ENCODE measurements at regions not wholly inside any gene's neighbourhood (a gene's known extent, or its start where the extent isn't known, plus 50 kb on each side); places are given as distances from the start of the nearest gene placed in this dataset.
"Not testable (repeated sequence)": the region's sequence is repeated elsewhere in the genome, so short reads cannot be mapped to it uniquely, and the experiment has no call there.

GRCh38 chr6:137283080-137283479, 63.9 kb upstream of the IFNGR1 start:
- WGBS, 3 donors: 44 to 66% (median 46%) methylated on average over 2 of the region's 2 CpGs
- no peaks in the 10 kb centered on the region for H3K9me3 ChIP-seq
- DNase-seq: no peak
- TF ChIP-seq CTCF (IDR thresholded peaks at IDR 0.05) (no peak), POLR2A (IDR thresholded peaks at IDR 0.05) (no peak), EP300 (IDR thresholded peaks at IDR 0.05) (no peak)
- H3K4me1 ChIP-seq (ENCODE audit: insufficient read depth): no peaks in the 10 kb centered on the region
- intact Hi-C loops (cut with DNase I): no loop called here
- no peak overlapping the region for H3K4me3 ChIP-seq
- no peaks in the 10 kb centered on the region for H3K36me3 ChIP-seq
- no peak overlapping the region for H3K27ac ChIP-seq
- no peaks in the 10 kb centered on the region for H3K27me3 ChIP-seq

- 84 to 88% (median 85%) methylated on average over 8 of the region's 8 CpGs for WGBS, 3 donors
- no peaks in the 10 kb centered on the region for H3K9me3 ChIP-seq
- TF ChIP-seq POLR2A (IDR thresholded peaks at IDR 0.05) (no peak), EP300 (IDR thresholded peaks at IDR 0.05) (no peak), CTCF (IDR thresholded peaks at IDR 0.05) (no peak)
- H3K27me3 ChIP-seq: no peaks in the 10 kb centered on the region
- H3K36me3 ChIP-seq: no peaks in the 10 kb centered on the region
- intact Hi-C loops (cut with DNase I): no loop called here
- H3K4me1 ChIP-seq (ENCODE audit: insufficient read depth): no peaks in the 10 kb centered on the region
- DNase-seq: no peak
- no peak overlapping the region for H3K4me3 ChIP-seq
- no peak overlapping the region for H3K27ac ChIP-seq
These were observed 63.1 kb upstream of the IFNGR1 start for GRCh38 chr6:137282254-137282653.

GRCh38 chr6:137279279-137279678, 60.1 kb upstream of the IFNGR1 start:
- H3K4me3 ChIP-seq; H3K9me3 ChIP-seq; H3K27ac ChIP-seq; DNase-seq; H3K36me3 ChIP-seq; H3K4me1 ChIP-seq (ENCODE audit: insufficient read depth); H3K27me3 ChIP-seq; intact Hi-C loops (cut with DNase I): not testable (repeated sequence)
- 79 to 86% (median 84%) methylated on average over 4 of the region's 4 CpGs for WGBS, 3 donors

- H3K36me3 ChIP-seq: no peaks in the 10 kb centered on the region
- 47 to 54% (median 47%) methylated on average over 14 of the region's 14 CpGs for WGBS, 3 donors
- intact Hi-C loops (cut with DNase I): no loop called here
- no peak for DNase-seq
- H3K9me3 ChIP-seq: no peaks in the 10 kb centered on the region
- H3K27ac ChIP-seq: no peak overlapping the region
- H3K27me3 ChIP-seq: no peaks in the 10 kb centered on the region
- no peak overlapping the region for H3K4me3 ChIP-seq
- H3K4me1 ChIP-seq (ENCODE audit: insufficient read depth): no peaks in the 10 kb centered on the region
- no peak for TF ChIP-seq POLR2A (IDR thresholded peaks at IDR 0.05)
- TF ChIP-seq CTCF (IDR thresholded peaks at IDR 0.05): no peak
- no peak for TF ChIP-seq EP300 (IDR thresholded peaks at IDR 0.05)
These were observed 58.9 kb upstream of the IFNGR1 start for GRCh38 chr6:137277971-137278637.

GRCh38 chr6:137272403-137272802, 53.2 kb upstream of the IFNGR1 start:
- intact Hi-C loops (cut with DNase I): no loop called here
- Histone ChIP-seq H3K27ac (no peak overlapping the region), H3K4me1 (ENCODE audit: insufficient read depth) (no peaks in the 10 kb centered on the region), H3K36me3 (no peaks in the 10 kb centered on the region), H3K27me3 (no peaks in the 10 kb centered on the region), H3K4me3 (no peak overlapping the region), H3K9me3 (no peaks in the 10 kb centered on the region)
- no peak for DNase-seq
- TF ChIP-seq POLR2A (IDR thresholded peaks at IDR 0.05) (no peak), CTCF (IDR thresholded peaks at IDR 0.05) (no peak), EP300 (IDR thresholded peaks at IDR 0.05) (no peak)
- WGBS, 3 donors: 70 to 78% (median 78%) methylated on average over 1 of the region's 1 CpG

All from ovary (tissue), 7 donors.